ACHN (cell line): ENCODE measurements at regions not wholly inside any gene's neighbourhood (a gene's known extent, or its start where the extent isn't known, plus 50 kb on each side); places are given as distances from the start of the nearest gene placed in this dataset.
A peak's percentile ranks its signal among the peaks of the same experiment; 100 is the strongest.
"Not testable (repeated sequence)": the region's sequence is repeated elsewhere in the genome, so short reads cannot be mapped to it uniquely, and the experiment has no call there.

Experiments
- DNase-seq: peaks from one replicate; pipeline ENCODE4 v3.0.0-alpha.2; 2015
- in situ Hi-C: cut with HindIII; loops from 2 replicates; pipeline ENCODE4 v1.10.0; 2017; ENCODE audit warnings: low sequenced_read_pairs, low pct_ligation_motif_present, low pct_unique_long_range_greater_than_20kb

DNA sequence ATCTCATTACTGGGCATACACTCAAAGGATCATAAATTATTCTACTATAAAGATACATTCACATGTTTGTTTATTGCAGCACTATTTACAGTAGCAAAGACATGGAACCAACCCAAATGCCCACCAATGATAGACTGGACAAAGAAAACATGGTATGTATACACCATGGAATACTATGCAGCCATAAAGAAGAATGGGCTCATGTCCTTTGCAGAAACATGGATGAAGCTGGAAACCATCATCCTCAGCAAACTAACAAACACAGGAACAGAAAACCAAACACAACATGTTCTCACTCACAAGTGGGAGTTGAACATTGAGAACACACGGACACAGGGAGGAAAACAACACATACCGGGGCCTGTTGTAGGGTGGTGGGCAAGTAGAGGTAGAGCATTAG is 433.1 kb upstream of the CPXCR1 start:
- DNase-seq, in situ Hi-C loops: not testable (repeated sequence)

DNA sequence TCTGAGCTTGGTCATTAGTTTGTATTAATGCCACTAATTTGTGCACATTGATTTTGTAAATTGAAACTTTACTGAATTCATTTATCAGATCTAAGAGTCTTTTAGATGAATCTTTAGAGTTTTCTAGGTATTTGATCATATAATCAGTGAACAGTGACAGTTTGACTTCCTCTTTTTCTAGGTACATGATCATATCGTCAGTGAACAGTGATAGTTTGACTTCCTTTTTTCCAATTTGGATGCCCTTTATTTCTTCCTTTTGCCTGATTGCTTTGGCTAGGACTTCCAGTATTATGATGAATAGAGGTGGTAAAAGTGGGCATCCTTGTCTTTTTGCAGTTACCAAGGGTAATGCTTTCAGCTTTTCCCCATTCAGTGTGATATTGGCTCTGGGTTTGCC is 421.4 kb upstream of the CPXCR1 start:
- in situ Hi-C loops = no loop called here
- no peak for DNase-seq

DNA sequence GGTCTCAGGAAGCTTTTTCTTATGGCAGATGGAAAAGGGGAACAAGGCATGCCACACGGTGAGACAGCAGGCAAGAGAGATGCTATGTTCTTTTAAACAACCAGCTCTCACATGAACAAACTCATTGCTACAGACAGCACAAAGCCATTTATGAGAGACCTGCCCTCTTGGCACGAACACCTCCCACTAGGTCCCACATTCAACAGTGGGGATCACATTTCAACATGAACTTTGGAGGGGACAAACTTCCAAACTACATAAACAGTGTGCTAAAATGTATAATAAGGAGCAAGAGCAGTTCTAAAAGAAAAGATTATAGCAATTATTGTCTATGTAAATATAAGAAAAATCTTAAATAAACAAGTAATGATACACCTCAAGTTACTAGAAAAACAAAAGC is 391.8 kb upstream of the CPXCR1 start:
- no peak for DNase-seq
- in situ Hi-C loops = no loop called here

DNA sequence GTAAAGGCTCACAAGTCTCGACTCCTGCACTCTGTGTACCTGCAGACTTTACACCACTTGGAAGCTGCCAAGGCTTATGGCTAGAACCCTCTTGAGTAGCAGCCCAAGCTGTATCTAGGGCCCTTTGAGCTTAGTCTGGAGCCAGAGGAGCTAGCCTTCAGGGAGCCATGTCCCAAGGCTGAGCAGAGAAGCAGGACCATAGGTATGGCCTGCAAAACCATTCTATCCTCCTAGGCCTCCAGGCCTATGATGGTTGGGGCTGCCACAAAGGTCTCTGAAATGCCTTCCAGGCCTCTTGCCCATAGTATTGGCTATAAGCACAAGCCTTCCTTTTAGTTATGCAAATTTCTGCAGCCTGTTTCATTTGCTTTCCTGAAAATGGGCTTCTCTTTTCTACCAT is 380.7 kb upstream of the CPXCR1 start:
- in situ Hi-C loops = no loop called here
- no peak for DNase-seq

DNA sequence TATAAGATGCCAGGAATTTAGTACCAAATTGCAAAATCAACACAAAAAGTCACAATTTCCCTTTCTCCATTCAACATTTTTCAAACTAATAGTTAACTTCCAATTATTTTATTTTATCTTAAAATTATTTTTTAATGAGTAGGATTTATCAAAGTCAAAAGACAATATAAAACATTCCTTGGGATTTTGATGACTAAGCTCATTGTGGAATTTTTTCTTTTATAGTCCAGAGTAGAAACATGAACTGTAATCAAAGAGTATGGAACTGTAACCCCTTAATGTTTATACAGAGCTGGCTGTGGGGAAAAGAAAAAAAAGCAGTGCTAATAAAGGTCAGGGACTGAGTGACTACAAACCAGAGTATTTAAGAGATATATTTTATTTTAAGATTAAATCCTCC is 368.6 kb upstream of the CPXCR1 start:
- in situ Hi-C loops = no loop called here
- no peak for DNase-seq

DNA sequence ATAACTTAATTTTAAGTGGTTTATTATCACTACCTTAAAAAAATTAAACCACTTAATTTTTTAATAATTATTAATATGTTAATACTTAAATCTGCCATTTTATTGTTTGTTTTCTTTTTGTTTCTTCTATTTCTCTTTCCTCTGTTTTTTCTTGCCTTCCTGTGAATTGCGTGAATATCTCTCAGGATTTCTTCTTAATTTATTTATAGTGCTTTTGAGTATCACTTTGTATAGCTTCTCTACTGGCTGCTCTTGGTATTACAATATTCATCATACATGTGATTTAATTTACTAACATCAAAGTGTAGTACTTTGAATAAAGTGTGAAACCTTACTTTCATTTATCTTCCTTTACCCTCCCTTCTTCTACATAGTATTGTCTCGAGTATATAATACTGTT is 349.5 kb upstream of the CPXCR1 start:
- peak; percentile 1 for DNase-seq
- in situ Hi-C loops = no loop called here

DNA sequence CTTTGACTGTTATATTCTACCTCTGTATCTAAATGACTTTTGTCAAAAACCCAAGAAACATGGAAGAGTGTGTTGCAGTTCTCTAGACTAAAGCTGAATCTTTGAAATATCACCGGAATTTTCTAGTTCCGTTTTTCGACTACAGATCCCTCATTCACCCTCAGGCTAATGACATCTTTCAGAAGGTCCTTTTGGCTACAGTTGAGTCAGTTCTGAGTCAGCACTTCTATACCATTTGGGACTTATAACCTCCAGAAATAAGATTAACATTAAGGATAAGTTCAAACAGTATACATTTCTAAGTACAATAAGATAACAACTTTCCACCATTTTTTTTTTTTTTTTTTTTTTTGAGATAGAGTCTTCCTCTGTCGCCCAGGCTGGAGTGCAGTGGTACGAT is 331.0 kb upstream of the CPXCR1 start:
- DNase-seq = no peak
- in situ Hi-C loops = no loop called here

DNA sequence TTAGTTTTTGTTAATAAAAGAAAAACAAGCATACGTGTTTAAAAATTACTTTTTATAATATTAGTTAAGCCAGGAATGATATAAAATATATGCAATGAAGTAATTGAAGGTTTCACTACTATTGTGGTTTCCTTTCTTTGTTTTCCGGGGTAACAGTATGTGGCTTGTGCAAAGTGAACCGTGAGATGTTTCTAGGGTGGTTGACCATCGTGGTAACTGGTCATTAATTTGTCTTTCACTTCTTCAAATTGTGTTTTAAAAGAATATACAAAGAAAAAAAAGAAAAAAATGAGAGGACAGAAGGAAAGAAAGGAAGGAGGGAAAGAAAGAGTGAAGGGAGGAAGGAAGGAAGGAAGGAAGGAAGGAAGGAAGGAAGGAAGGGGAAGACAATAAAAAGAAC is 330.1 kb upstream of the CPXCR1 start:
- in situ Hi-C loops = no loop called here
- DNase-seq = no peak

DNA sequence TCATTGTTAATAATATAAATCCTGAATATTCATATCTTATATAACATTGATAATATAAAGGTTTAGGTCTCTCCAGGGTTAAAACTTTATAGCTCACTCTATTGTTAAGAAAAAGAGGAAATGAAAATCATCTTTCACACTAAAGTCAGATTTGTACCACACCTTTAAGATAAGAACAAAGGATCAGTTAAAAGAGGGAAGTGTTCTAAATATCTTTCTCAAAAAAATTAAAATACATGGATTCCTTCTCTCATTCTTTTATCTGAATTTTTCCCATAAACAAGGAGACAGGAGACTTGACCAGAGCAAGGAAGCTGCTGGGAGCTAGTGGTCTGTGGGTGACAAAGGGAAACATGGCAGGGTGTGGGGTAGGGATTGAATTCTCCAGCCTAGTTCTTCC is 323.0 kb upstream of the CPXCR1 start:
- in situ Hi-C loops = no loop called here
- DNase-seq = no peak

DNA sequence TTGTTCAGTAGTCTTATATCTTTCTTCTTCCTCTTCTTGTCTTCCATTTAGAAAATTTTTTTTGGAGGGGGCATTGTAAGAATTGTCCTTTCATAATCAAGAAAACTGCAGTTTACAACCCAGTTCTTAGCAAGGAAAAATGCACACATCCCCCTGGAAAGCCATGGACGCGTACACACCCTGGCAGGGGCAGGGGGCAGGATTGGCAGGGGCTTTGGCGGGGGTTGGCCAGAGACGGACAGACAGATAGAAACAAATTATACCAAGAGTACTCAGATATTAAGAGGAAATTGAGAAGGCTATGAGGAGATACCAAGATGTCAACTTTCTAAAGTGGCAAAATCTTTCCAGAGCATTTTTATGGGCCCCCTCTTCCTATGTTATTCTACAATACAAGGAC is 322.5 kb upstream of the CPXCR1 start:
- in situ Hi-C loops = no loop called here
- DNase-seq = no peak

DNA sequence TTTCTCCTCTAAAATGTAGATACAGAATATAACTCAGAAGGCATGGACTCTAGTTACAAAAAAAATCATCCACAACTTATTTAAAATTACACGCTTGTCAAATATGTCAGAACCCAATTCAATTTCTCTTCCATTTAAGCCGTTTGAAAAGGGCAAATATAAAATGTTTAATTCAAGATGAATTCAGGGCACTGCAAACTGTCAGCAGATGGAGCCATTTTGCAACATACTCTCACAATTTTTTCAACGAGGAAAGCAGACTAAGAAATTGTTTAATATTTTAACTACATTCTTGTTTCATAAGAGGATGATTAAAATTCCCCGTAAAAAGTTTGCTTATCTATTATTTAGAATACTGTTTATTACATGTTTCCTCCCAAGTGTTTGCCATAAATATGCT is 321.3 kb upstream of the CPXCR1 start:
- DNase-seq = peak; percentile 0
- in situ Hi-C loops = no loop called here

DNA sequence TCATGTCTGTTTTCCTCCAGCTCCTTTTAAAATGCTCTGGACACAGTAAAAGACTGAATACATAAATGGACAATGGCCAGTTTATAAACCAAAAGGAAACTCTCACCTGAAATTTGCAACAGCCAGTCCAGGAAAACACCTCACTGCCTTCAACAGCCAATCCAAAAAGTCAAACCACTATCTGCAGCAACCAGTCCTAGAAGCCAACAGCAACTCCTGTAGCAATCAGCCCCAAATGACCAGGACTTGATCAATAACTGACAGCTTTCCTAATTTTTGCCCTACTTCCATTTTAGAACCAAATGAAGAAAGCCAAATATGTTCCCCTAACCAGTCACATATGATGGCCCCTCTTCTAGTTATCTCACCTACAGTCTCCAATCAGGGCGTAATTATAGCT is 309.5 kb upstream of the CPXCR1 start:
- in situ Hi-C loops = no loop called here
- no peak for DNase-seq

DNA sequence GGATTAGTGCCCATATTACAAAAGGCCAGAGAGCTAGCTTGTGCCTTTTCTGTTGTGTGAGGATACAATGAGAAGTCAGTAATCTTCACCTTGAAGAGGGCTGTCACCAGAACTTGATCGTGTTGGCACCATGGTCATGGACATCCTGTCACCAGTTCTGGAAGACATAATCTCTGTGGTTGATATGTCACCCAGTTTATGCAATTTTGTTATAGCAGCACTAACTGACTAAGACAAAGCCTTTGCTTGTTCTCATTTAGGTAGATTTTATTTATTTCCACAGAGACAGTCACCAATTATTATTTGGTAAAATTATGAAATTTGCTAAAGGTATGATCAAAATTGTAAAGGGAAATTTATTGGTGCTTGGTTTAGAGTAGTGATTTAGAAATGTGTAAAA is 308.8 kb upstream of the CPXCR1 start:
- in situ Hi-C loops = no loop called here
- DNase-seq = no peak

DNA sequence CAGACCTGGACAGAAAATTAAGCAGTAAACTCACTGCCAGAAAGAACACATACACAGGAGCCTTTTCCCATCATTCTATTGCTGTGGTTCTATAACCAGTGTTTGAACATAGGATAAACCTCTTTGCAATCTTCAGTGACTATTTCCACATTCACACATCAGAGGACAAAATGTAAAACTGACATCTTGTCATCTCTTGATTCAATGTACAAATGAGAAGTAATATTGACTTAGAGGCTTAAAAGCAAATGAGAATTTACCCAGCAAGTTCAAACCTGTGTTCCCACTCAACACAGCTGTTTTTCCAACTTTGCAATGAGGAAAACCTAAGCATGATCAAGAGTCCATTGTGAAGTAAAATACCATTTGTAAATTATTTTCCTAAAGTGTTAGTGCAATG is 307.1 kb upstream of the CPXCR1 start:
- no peak for DNase-seq
- in situ Hi-C loops = no loop called here
